ENCODE measurements at regions not wholly inside any gene's neighbourhood (a gene's known extent, or its start where the extent isn't known, plus 50 kb on each side); places are given as distances from the start of the nearest gene placed in this dataset.

DNA sequence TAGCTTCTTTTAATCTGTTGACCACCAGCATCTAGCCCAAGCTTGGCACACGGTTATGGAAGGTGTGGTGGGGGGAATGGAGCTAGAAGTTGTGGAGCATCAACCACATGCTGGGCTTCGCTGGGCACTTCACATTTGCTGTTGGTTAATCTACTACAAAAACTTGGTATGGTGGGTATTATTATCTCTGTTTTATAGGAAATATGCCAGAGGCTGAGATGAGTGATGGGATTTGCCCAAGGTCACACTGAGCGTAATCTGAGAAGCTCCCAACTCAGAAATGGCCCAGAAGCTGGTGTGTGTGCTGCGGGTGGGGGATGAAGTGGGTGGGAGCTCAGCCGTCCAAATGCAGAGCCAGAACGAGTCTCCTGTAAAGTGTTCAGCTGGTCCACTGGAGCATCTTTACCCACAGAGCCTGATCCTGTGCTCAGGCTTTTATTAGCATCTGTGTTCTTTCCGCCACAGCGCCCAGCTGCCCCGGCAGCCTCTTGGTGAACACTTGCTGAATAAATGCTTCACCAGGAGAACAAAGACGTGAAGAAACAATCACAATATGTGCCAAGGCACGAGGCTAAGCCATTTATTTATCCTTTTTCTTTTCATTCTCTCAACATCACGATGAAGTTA lies 98.6 kb upstream of the JUN start:
- no peak for TF ChIP-seq CTCF (conservative IDR thresholded peaks at IDR 0.05; ENCODE audit: low read depth, low read length)
- no peak for TF ChIP-seq EZH2 (IDR thresholded peaks at IDR 0.05; ENCODE audit: borderline replicate concordance, low read depth, low read length, poor library complexity, severe bottlenecking)

Data from A673 (cell line).